HG02970 (cell line): ENCODE measurements at regions not wholly inside any gene's neighbourhood (a gene's known extent, or its start where the extent isn't known, plus 50 kb on each side); places are given as distances from the start of the nearest gene placed in this dataset.

Experiments used
- ATAC-seq: cut with Tn5 transposase; IDR thresholded peaks from one replicate; pipeline ENCODE4 v1.9.1; 2021; ENCODE audit warnings: mild to moderate bottlenecking, moderate library complexity, moderate number of reproducible peaks; ENCODE audit not compliant: unreplicated experiment, low FRiP score

DNA sequence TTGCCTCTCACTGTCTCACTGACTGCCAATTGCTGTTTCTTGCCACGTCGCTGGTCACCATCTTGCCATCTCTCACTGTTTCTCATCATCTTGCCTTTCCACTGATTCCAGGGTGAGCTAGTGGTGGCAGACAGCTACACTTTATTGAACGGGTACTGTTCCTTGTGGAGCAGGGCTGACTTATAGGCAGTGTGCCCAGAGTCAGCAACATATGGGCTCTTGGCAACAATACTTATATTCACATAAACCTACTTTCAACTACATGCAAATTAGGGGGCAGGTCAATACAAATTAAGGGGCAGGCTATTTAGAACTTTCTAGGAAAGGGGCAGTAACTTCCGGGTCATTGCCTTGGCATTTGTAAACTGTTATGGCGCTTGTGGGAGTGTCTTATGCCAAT is 186.2 kb upstream of the SYNDIG1 start:
- no peak for ATAC-seq

- ATAC-seq: no peak
Measured at GRCh38 chr20:24277196-24277595, 192.2 kb upstream of the SYNDIG1 start.

GRCh38 chr20:24275946-24276705 is 193.3 kb upstream of the SYNDIG1 start:
- ATAC-seq: no peak

- no peak for ATAC-seq
Measured at GRCh38 chr20:24273251-24273650, 196.2 kb upstream of the SYNDIG1 start.

GRCh38 chr20:24261351-24261750 is 208.1 kb upstream of the SYNDIG1 start:
- no peak for ATAC-seq

DNA sequence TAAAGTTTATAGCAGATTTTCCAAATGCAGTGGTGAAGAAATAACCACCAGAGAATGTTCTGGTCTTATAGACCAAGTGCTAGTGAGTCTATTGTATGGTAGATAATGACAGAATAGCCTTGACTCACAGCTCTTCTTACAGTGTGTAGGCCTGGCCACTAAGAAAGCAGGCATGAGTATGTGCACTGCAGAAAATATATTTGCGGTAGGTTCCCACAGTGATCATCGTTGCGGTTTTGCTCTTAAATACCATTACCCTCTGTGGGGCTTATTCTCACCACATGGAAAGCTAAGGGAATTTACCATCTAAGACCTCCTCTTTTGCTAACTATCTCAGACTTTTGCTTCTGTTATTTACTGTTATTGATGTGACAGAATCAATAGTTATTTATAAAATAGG is 212.3 kb upstream of the SYNDIG1 start:
- ATAC-seq: no peak

DNA sequence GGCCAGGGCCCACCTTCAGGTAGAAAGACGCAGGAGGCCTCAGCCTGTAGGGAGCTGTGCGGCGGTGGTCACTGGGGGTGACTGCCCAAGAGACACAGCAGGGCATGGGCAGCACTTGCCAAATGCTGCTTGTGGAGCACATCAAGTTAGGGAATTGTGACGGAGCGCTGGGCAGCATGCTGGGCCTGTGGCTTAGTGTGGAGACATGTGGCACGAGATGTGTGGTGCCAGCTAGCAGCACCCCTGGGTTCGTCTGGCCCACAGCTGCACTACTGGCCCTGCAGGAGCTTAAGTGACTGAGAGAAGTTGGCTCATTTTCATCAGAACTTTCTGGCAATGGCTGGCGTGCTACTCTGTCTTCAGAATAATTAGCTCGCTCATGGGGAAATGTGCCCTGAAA is 213.1 kb upstream of the SYNDIG1 start:
- ATAC-seq: no peak

DNA sequence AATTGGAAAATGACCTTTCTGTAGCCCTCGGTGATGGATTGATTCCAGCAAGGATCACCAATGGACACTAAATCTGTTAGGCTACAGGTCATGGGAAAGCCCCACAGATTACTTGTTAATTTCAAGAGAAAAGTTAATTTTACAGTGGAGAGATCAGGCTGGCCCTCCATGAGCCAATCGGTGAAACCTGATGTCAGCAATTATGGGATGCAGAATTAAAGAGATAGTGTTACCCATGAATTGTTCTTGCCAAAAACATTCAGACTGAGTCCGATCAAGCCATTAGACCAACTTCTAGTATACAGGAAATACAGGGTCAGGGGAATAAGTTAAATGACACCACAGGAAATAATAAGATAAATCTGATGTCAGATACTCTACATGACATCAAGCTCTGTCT is 214.9 kb upstream of the SYNDIG1 start:
- no peak for ATAC-seq

DNA sequence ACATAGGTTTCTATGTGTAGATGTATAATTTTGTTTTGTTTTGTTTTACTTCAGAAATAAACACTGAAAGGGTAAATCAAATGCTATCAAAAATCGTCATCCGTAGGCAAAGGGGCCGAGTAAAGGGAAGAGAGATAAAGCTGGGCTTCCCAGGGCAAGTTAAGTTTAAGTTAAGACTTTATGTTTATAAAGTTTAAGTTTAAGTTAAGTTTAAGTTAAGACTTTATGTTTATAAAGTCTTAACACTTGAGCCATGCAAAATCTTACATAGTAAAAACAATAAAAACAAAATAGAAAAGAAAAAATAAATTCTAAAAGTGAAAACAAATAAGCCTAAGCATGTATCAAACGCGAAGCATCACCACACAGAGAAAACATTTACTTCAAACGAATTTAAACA is 216.1 kb upstream of the SYNDIG1 start:
- no peak for ATAC-seq

DNA sequence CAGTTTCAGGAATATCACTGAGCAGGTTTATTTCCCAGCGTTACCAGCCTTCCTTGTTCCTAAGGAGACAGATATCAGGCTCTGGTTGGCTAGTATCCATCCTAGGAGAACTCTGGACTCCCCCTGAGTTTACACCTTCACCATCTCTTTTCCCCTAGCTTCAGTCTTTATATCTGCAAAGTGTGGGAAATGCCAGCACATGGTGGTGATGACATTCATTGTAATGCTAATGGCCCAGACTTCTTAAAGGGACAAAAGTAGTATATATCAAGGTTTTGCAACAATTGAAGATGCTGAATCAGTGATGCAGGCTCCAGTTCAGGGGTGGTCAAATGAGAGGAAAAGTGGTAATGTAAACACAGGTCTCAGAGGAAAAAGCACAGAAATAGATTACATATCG is 224.3 kb upstream of the SYNDIG1 start:
- ATAC-seq: no peak

DNA sequence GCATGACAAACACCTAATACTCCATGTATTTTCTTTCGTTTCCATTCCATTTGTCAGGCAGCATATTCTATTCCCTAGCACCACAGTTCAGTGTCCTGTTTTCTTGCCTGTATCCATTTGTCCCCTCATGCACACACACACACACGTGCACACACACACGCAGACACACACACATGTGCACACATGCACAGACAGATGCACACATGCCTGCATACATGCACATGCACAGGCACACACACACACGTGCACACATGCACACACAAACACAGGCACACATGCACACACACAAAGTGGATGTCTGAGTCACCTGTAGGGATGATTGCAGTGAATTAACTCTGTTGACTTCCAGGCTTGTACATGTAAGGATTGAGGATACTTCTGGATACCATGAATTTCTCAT is 226.7 kb upstream of the SYNDIG1 start:
- ATAC-seq: no peak

- no peak for ATAC-seq
Measured at GRCh38 chr20:24241466-24241865, 228.0 kb upstream of the SYNDIG1 start.

DNA sequence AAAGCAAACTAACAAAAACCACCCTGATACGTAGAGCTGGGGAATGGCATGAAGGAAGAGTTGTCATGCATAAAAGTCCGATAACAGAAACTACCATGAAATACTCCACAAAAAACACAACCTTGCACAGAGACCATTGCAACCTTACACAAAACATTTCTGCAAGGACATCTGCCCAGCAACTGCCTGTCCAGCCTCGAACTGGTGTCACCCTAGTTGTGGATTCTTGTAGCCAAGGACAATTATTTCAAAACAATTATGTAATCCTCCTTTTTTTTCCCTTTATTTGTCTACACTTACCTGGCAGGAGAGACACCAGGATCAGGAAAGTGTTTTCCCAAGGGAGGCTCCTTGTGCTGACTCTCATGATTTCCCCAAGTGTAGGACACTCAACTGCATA is 232.5 kb upstream of the SYNDIG1 start:
- ATAC-seq: no peak

DNA sequence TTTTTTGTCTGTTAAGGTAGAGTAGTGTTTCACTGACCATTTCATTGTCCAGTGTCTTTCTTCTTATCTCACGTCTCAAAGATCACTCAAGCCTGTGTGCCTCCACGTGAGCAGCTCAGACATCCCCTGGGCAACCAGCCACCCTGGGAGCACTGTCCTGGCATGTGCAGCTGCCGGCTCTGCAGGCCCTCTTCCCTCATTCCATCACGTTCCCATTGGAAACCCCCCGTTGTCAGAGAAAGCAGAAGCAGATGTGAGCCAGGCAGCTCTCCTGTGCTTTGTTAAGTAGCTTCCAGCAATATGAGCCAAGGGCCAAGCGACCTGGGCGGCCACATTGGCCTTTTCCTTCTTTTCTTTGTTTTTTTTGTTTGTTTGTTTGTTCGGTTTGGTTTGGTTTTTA is 233.2 kb upstream of the SYNDIG1 start:
- ATAC-seq: no peak

DNA sequence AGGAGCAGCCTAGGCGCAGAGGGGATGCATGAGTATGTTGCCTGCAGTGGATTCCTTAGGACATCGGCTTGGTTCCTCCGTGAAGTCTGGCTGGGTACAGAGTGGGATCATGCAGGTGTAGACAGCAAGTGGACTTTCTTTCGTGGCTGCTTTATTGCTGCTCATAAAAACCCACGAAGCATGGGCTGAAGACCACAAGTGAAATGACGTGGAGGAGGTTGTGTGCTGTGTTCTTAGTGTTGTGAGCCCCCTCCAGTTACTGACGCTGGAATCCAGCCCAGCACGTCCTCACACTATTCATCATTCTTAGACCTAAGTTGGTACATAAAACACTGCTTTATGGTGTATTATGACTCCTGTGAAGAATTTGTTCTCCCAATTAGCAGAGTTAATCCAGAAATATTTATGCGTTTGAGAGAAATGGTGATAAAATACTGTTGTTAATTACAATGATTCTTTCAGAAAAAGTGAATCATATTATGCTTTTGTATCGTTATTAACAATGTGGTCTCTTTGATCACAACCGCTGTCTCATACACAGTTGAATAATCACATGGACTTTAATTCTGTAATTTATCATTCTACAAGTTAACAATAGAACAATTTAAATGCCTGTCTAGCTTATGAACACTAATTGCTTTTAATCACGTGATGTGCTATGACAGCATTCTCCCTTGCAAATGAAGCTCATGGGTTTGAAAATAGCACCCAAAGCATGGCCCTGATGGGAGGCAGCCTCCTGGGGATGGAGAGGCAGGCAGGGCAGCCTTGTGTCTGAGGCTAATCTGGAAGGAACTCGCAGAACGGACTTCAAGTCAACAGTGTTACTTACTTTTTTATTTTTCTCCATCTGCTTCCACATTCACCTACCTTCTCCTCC is 233.9 kb upstream of the SYNDIG1 start:
- ATAC-seq: no peak

GRCh38 chr20:24227600-24227999 is 239.0 kb upstream of the GGTLC1 start:
- ATAC-seq: no peak

GRCh38 chr20:24212494-24212893 is 223.9 kb upstream of the GGTLC1 start:
- ATAC-seq: no peak

DNA sequence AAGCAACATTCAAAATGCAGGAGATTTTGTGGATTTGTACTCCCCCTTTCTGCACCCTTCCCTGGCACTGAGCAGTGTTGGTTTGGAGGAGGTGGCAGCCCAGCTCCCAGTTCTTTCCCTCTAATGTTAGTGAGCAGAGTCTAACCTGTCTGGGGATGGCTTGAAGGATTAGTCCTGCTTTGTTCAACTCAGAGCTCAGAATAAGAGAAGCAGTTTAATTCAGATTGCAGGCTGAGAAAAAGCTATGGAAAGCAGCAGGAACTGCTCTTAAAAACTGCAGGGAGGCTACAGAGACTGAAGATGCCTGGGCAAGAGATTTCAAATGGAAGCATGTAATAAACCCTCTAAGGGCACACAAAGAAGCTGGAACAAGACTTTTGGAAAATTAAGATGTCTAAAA is 223.4 kb upstream of the GGTLC1 start:
- ATAC-seq: no peak

- ATAC-seq: no peak
Measured at GRCh38 chr20:24210356-24210755, 221.8 kb upstream of the GGTLC1 start.

GRCh38 chr20:24208652-24209051 is 220.1 kb upstream of the GGTLC1 start:
- ATAC-seq: no peak

- ATAC-seq: no peak
Measured at GRCh38 chr20:24207803-24208300, 219.3 kb upstream of the GGTLC1 start.

DNA sequence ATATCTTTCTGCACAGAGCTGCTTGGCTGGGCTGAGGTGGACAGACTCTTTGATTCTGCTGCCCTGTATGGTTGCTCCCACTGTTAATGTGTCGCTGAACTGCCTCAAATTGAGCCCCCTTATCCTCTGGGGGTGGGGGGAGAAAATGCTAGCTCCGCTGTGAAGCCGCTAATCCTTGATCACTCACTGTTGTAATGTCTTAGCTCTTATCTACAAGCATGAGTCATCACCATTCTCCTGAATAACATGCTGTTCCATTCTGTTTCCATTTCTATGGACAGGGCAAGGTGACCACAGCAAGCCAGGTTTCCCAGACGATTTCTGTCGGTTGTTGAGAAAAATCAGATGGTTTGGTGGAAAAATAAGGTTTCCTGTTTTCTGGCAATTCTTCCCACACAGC is 218.4 kb upstream of the GGTLC1 start:
- no peak for ATAC-seq
